Gastrocnemius medialis (tissue), 4 donors: ENCODE measurements at regions not wholly inside any gene's neighbourhood (a gene's known extent, or its start where the extent isn't known, plus 50 kb on each side); places are given as distances from the start of the nearest gene placed in this dataset.

ENCODE experiments used
- ATAC-seq, 2 donors: fragments of 150-250 bp; one replicate each; pipeline ENCODE4 v1.9.1; 2016
- DNase-seq, 2 donors: peaks; one replicate each; pipeline ENCODE4 v3.0.0-alpha.2; 2019
- H3K27ac ChIP-seq, 4 donors: fragments of 200-600 bp; sonication (generic); 1 replicate in 1 of 4; 2 replicates in 3 of 4; pipeline ENCODE4 v1.5.1; 2016 to 2018; ENCODE audit warnings: mild to moderate bottlenecking in 2 of 4, moderate library complexity in 1 of 4
- H3K27me3 ChIP-seq, 3 donors: fragments of 200-600 bp; sonication (generic) in 2 of 3; 1 replicate in 1 of 3; 2 replicates in 2 of 3; pipeline versions ENCODE4 v1.5.1 to v1.6.0; 2016 to 2019; ENCODE audit warnings: mild to moderate bottlenecking in 1 of 3, moderate library complexity in 1 of 3
- H3K36me3 ChIP-seq, 2 donors: fragments of 200-600 bp; sonication (generic) in 1 of 2; one replicate each; pipeline ENCODE4 v1.5.1; 2017 to 2018
- H3K4me1 ChIP-seq, 2 donors: fragments of 200-600 bp; sonication (generic) in 1 of 2; one replicate each; pipeline ENCODE4 v1.5.1; 2016 to 2017; ENCODE audit warnings: mild to moderate bottlenecking in 2 of 2
- H3K4me3 ChIP-seq, 4 donors: fragments of 200-600 bp; sonication (generic) in 3 of 4; 1 replicate in 1 of 4; 2 replicates in 3 of 4; pipeline ENCODE4 v1.5.1; 2016 to 2019; ENCODE audit warnings: mild to moderate bottlenecking in 2 of 4
- H3K9me3 ChIP-seq, 3 donors: fragments of 200-600 bp; sonication (generic) in 2 of 3; 1 replicate in 1 of 3; 2 replicates in 2 of 3; pipeline ENCODE4 v1.5.1; 2016 to 2019
- POLR2A ChIP-seq, 2 donors: fragments of 450-650 bp; IDR thresholded peaks; one replicate each; pipeline ENCODE4 v1.6.1; 2017; ENCODE audit warnings: antibody characterized with exemption in 2 of 2, mild to moderate bottlenecking in 2 of 2, moderate library complexity in 2 of 2
- in situ Hi-C, 4 donors: fragments of 200-750 bp; cut with MboI; loops; one replicate each; pipeline versions ENCODE4 v1.15.0 to v1.8.0; 2017; ENCODE audit warnings: low sequenced_read_pairs in 4 of 4
- intact Hi-C: fragments of 100-400 bp; cut with DNase I; formaldehyde crosslinking; loops from one replicate; pipeline ENCODE4 v1.15.1; 2023; ENCODE audit warnings: low total_unique reads
- TF ChIP-seq, protein P1 (sequence below), 5 experiments: fragments of 450-650 bp in 3 of 5; fragments of 200-600 bp in 2 of 5; sonication (generic) in 2 of 5; IDR thresholded peaks in 4 of 5; conservative IDR thresholded peaks in 1 of 5; 1 replicate in 4 of 5; 2 replicates in 1 of 5; pipeline ENCODE4 v1.5.1; 2016 to 2019; ENCODE audit warnings: antibody characterized with exemption in 5 of 5, mild to moderate bottlenecking in 3 of 5, moderate library complexity in 3 of 5

DNA sequence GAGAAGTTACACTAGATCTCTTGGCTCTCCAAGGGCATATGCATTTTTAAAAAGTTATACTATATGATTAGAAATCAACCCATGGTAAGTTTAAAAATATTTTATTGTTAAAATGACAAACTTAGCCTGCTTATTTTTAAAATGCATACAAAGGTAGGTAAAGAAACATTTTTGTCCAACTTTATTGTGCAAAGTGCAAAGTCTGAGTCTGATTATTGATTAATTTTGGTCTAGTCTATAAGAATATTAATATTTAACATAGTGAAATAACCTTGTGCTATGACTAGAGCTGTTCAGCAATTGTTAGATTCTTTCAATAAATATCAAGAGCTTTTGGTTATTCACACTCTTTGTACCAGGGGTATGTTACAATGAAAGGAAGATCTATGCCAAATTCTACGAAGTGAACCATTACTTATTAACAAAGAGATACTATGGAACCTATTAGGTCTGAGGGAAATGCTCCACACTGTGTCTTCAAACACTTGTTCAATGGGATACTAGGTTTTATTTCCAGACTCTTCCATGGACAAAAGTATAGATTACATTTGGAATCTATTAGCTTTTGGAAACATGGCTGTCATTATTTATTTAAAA, 70.4 kb downstream of the DIPK2A start:
- no peak for TF ChIP-seq POLR2A (IDR thresholded peaks at IDR 0.05)
- TF ChIP-seq, protein P1, sequence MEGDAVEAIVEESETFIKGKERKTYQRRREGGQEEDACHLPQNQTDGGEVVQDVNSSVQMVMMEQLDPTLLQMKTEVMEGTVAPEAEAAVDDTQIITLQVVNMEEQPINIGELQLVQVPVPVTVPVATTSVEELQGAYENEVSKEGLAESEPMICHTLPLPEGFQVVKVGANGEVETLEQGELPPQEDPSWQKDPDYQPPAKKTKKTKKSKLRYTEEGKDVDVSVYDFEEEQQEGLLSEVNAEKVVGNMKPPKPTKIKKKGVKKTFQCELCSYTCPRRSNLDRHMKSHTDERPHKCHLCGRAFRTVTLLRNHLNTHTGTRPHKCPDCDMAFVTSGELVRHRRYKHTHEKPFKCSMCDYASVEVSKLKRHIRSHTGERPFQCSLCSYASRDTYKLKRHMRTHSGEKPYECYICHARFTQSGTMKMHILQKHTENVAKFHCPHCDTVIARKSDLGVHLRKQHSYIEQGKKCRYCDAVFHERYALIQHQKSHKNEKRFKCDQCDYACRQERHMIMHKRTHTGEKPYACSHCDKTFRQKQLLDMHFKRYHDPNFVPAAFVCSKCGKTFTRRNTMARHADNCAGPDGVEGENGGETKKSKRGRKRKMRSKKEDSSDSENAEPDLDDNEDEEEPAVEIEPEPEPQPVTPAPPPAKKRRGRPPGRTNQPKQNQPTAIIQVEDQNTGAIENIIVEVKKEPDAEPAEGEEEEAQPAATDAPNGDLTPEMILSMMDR (IDR thresholded peaks at IDR 0.05 in 4 of 5, conservative IDR thresholded peaks at IDR 0.05 in 1 of 5), result no peak
- ATAC-seq, result no peak
- Histone ChIP-seq H3K27ac (no peak overlapping the region), H3K27me3 (no peaks in the 10 kb centered on the region), H3K36me3 (no peaks in the 10 kb centered on the region), H3K4me3 (no peak overlapping the region), H3K9me3 (no peaks in the 10 kb centered on the region), H3K4me1 (no peaks in the 10 kb centered on the region)
- in situ Hi-C loops, result no loop called here
- DNase-seq, result no peak
- intact Hi-C loops, result no loop called here

DNA sequence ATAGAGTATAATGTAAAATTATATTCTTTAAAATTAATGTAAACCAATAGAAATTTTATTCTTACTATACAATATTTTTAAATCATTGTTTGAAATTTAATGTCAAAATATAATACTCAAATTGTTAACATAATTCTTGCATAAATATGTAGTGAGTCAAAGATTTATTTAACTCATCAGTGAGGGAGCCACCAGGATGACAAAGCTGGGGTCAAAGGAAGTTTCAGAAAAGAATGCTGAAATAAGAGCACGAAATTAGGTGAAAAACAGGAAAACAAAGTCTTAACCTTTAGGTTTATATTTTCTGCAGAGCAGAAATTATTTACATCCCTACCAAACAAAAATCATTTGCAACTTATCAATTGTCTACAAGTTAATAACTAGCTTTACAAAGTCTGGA, 74.1 kb downstream of the DIPK2A start:
- no peak for TF ChIP-seq POLR2A (IDR thresholded peaks at IDR 0.05)
- TF ChIP-seq, protein P1 (IDR thresholded peaks at IDR 0.05 in 4 of 5, conservative IDR thresholded peaks at IDR 0.05 in 1 of 5), result no peak
- Histone ChIP-seq H3K4me3 (no peak overlapping the region), H3K27ac (no peak overlapping the region), H3K36me3 (no peaks in the 10 kb centered on the region), H3K27me3 (no peaks in the 10 kb centered on the region), H3K9me3 (no peaks in the 10 kb centered on the region), H3K4me1 (no peaks in the 10 kb centered on the region)
- in situ Hi-C loops, result no loop called here
- intact Hi-C loops, result no loop called here
- ATAC-seq (no peak), DNase-seq (no peak)

DNA sequence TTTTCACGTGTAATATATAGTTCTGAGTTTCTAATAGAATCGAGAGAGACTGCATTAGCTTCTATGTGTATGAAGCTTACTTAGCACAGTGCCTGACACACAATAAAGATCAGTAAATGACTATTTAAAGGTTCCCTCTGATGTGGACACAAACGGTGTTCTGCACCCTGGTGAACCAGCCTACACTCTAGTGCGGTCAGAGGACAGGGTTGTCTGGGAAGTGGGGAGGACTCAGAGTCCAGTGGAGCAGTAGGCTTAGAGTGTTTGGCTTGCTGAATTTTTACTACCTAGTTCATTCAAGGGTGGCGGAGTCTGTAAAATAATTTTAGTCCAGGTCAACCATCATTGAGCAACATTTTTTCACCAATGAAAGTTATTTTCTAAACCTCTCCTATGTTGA, 77.8 kb downstream of the DIPK2A start:
- no peak for DNase-seq
- in situ Hi-C loops (no loop called here), intact Hi-C loops (no loop called here)
- no peaks in the 10 kb centered on the region for H3K4me1 ChIP-seq
- H3K27ac ChIP-seq, result no peak overlapping the region
- no peak overlapping the region for H3K4me3 ChIP-seq
- no peaks in the 10 kb centered on the region for H3K9me3 ChIP-seq
- H3K36me3 ChIP-seq, result no peaks in the 10 kb centered on the region
- no peak for ATAC-seq
- TF ChIP-seq POLR2A (IDR thresholded peaks at IDR 0.05), result no peak
- TF ChIP-seq, protein P1 (IDR thresholded peaks at IDR 0.05 in 4 of 5, conservative IDR thresholded peaks at IDR 0.05 in 1 of 5), result no peak
- no peaks in the 10 kb centered on the region for H3K27me3 ChIP-seq

DNA sequence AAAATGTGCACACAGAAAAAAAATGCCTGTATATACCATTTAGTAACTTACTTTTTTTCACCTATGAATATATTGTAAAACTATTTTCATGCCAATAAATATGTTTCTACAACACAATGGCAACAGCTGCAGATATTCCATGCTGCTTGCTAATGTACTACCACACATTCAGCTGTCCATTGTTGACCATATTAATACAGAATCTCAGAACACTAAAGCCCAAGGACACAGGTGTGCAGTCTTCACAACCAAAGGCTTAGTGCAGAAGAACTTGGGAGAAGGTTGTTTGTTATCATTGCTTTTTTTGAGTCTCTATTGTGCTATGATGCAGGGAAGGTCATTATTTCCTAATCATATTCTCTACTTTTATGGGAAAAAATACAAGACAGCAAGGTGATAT, 79.6 kb downstream of the DIPK2A start:
- no peak overlapping the region for H3K4me3 ChIP-seq
- DNase-seq, result no peak
- no peak overlapping the region for H3K27ac ChIP-seq
- intact Hi-C loops (no loop called here), in situ Hi-C loops (no loop called here)
- H3K36me3 ChIP-seq, result no peaks in the 10 kb centered on the region
- H3K27me3 ChIP-seq, result no peaks in the 10 kb centered on the region
- ATAC-seq, result no peak
- H3K4me1 ChIP-seq, result no peaks in the 10 kb centered on the region
- TF ChIP-seq, protein P1 (IDR thresholded peaks at IDR 0.05 in 4 of 5, conservative IDR thresholded peaks at IDR 0.05 in 1 of 5), result no peak
- H3K9me3 ChIP-seq, result no peaks in the 10 kb centered on the region

DNA sequence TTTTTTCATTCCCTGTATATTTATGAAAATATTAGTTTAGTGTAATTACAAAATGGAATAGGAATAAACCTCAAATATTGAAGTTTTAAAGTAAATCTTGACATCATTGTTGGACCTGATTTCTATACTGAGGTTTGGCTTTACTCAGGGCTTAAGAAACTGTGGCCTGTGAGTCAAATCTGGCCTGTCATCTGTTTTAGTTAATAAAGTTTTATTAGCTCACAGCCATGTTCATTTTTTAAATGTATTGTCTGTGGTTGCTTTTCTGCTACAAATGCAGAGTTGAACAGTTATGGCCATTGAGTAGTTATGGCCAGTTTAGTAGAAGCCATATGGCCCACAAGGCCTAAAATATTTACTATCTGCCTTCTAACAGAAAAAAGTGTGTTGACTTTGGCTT, 80.7 kb downstream of the DIPK2A start:
- DNase-seq (no peak), ATAC-seq (no peak)
- H3K27ac ChIP-seq, result no peak overlapping the region
- no peaks in the 10 kb centered on the region for H3K36me3 ChIP-seq
- in situ Hi-C loops (no loop called here), intact Hi-C loops (no loop called here)
- no peaks in the 10 kb centered on the region for H3K27me3 ChIP-seq
- TF ChIP-seq, protein P1 (IDR thresholded peaks at IDR 0.05 in 4 of 5, conservative IDR thresholded peaks at IDR 0.05 in 1 of 5), result no peak
- no peak for TF ChIP-seq POLR2A (IDR thresholded peaks at IDR 0.05)
- H3K9me3 ChIP-seq, result no peaks in the 10 kb centered on the region
- H3K4me3 ChIP-seq, result no peak overlapping the region
- no peaks in the 10 kb centered on the region for H3K4me1 ChIP-seq
